ENCODE measurements at regions not wholly inside any gene's neighbourhood (a gene's known extent, or its start where the extent isn't known, plus 50 kb on each side); places are given as distances from the start of the nearest gene placed in this dataset.

DNA sequence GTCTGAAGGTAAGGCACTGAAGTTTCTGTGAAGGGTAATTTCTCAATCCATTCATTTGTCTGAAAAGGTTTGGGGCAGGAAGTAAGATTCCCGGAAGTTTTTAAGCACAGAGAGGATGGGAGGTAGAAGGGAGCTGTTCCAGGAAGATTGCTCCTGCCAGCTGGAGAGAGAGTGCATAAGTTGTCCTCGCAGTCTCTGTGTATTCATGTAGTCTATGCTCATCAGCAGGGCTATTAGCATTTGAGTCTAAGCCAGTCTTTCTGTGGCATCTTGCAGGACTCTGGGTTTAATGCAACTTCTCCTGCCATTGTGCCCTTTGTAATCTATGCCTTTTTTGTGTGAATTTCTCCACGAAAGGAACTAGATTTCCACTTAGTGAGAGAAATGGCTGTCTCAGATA is 140.8 kb upstream of the FGGY start:
- TF ChIP-seq EP300 (IDR thresholded peaks at IDR 0.05; ENCODE audit: borderline replicate concordance) = no peak
- no peak for TF ChIP-seq ZBTB7A (IDR thresholded peaks at IDR 0.05; ENCODE audit: low read depth)
- no peak for TF ChIP-seq RAD21 (IDR thresholded peaks at IDR 0.05; ENCODE audit: low read depth)
- TF ChIP-seq, protein P1, sequence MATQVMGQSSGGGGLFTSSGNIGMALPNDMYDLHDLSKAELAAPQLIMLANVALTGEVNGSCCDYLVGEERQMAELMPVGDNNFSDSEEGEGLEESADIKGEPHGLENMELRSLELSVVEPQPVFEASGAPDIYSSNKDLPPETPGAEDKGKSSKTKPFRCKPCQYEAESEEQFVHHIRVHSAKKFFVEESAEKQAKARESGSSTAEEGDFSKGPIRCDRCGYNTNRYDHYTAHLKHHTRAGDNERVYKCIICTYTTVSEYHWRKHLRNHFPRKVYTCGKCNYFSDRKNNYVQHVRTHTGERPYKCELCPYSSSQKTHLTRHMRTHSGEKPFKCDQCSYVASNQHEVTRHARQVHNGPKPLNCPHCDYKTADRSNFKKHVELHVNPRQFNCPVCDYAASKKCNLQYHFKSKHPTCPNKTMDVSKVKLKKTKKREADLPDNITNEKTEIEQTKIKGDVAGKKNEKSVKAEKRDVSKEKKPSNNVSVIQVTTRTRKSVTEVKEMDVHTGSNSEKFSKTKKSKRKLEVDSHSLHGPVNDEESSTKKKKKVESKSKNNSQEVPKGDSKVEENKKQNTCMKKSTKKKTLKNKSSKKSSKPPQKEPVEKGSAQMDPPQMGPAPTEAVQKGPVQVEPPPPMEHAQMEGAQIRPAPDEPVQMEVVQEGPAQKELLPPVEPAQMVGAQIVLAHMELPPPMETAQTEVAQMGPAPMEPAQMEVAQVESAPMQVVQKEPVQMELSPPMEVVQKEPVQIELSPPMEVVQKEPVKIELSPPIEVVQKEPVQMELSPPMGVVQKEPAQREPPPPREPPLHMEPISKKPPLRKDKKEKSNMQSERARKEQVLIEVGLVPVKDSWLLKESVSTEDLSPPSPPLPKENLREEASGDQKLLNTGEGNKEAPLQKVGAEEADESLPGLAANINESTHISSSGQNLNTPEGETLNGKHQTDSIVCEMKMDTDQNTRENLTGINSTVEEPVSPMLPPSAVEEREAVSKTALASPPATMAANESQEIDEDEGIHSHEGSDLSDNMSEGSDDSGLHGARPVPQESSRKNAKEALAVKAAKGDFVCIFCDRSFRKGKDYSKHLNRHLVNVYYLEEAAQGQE (IDR thresholded peaks at IDR 0.05; ENCODE audit: low read depth) = no peak
- TF ChIP-seq CEBPB (IDR thresholded peaks at IDR 0.05) = no peak
- TF ChIP-seq, protein P2, sequence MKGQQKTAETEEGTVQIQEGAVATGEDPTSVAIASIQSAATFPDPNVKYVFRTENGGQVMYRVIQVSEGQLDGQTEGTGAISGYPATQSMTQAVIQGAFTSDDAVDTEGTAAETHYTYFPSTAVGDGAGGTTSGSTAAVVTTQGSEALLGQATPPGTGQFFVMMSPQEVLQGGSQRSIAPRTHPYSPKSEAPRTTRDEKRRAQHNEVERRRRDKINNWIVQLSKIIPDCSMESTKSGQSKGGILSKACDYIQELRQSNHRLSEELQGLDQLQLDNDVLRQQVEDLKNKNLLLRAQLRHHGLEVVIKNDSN (IDR thresholded peaks at IDR 0.05) = no peak
- no peak for TF ChIP-seq FOXM1 (IDR thresholded peaks at IDR 0.05; ENCODE audit: borderline replicate concordance, low read depth)
- TF ChIP-seq TEAD4 (IDR thresholded peaks at IDR 0.05) = no peak
- TF ChIP-seq, protein P3, sequence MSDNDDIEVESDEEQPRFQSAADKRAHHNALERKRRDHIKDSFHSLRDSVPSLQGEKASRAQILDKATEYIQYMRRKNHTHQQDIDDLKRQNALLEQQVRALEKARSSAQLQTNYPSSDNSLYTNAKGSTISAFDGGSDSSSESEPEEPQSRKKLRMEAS (IDR thresholded peaks at IDR 0.05) = no peak
- TF ChIP-seq TCF12 (IDR thresholded peaks at IDR 0.05; ENCODE audit: low read depth) = no peak

DNA sequence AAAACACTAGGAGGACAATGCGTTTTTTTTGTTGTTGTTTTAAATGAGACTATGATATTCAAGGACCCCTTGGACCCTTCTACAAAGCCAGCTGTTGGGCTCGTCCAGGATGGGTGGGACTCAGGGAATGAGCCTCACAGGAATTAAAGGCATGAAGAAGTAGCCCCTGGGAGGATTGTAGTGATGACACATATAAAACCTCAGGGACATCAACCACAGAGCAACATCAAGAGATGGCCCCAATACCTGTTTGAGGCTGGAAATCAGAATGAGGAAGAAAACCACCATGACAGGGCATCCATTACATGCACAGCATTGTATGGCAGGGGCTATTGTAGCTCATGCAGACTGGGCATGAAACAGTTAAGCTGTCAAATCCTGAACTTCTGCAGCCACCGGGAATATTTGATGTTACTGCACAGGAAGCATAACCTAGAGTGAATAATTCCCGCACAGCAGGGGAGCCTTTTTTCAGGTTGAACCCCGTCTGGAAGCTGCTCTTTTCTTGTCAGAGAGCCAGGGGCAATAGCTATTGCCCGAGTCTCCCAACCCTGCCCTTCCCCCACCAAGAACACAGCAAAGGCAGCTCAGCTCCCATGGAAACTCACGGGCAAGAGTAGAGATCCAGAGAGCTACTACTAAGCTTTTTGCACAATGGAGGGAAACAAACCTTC is 140.2 kb upstream of the FGGY start:
- TF ChIP-seq TAF1 (IDR thresholded peaks at IDR 0.05; ENCODE audit: low read depth) (no peak), TCF12 (IDR thresholded peaks at IDR 0.05; ENCODE audit: low read depth) (peak; percentile 94), FOXM1 (IDR thresholded peaks at IDR 0.05; ENCODE audit: borderline replicate concordance, low read depth) (peak; percentile 75), EGR1 (IDR thresholded peaks at IDR 0.05) (no peak), TEAD4 (IDR thresholded peaks at IDR 0.05) (peak; percentile 81), CREB1 (IDR thresholded peaks at IDR 0.05; ENCODE audit: low read depth) (no peak), EP300 (IDR thresholded peaks at IDR 0.05; ENCODE audit: borderline replicate concordance) (peak; percentile 95), YY1 (IDR thresholded peaks at IDR 0.05; ENCODE audit: low read depth) (no peak), NFIC (IDR thresholded peaks at IDR 0.05) (peak; percentile 95), CEBPB (IDR thresholded peaks at IDR 0.05) (no peak), ZBTB7A (IDR thresholded peaks at IDR 0.05; ENCODE audit: low read depth) (no peak), RAD21 (IDR thresholded peaks at IDR 0.05; ENCODE audit: low read depth) (peak; percentile 44)
- TF ChIP-seq, protein P1 (IDR thresholded peaks at IDR 0.05; ENCODE audit: low read depth) = no peak
- TF ChIP-seq, protein P2 (IDR thresholded peaks at IDR 0.05) = no peak
- TF ChIP-seq, protein P3 (IDR thresholded peaks at IDR 0.05) = 0 out of 2 replicates have a peak, but pooled peaks have one; percentile 17

DNA sequence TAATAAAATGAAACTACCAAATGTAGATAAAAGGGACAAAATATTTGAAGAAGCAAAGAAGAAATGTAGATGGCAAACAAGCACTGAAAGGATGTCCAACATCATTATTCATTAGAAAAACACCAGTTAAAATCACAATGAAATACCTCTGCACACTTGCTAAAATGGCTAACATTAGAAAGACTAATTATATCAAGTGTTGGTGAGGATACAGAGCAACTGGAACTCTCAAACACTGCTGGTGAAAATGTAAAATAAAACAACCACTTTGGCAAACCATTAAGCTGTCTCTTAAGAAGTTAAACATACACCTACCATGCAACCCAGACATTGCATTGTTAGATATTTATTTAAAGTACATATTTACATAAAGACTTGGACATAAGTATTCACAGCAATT is 138.6 kb upstream of the FGGY start:
- TF ChIP-seq TAF1 (IDR thresholded peaks at IDR 0.05; ENCODE audit: low read depth) (no peak), TEAD4 (IDR thresholded peaks at IDR 0.05) (no peak), ZBTB7A (IDR thresholded peaks at IDR 0.05; ENCODE audit: low read depth) (no peak), CREB1 (IDR thresholded peaks at IDR 0.05; ENCODE audit: low read depth) (no peak), FOXM1 (IDR thresholded peaks at IDR 0.05; ENCODE audit: borderline replicate concordance, low read depth) (no peak), NFIC (IDR thresholded peaks at IDR 0.05) (no peak), TCF12 (IDR thresholded peaks at IDR 0.05; ENCODE audit: low read depth) (no peak), CEBPB (IDR thresholded peaks at IDR 0.05) (no peak), EP300 (IDR thresholded peaks at IDR 0.05; ENCODE audit: borderline replicate concordance) (no peak), RAD21 (IDR thresholded peaks at IDR 0.05; ENCODE audit: low read depth) (no peak), EGR1 (IDR thresholded peaks at IDR 0.05) (no peak), YY1 (IDR thresholded peaks at IDR 0.05; ENCODE audit: low read depth) (no peak)
- TF ChIP-seq, protein P3 (IDR thresholded peaks at IDR 0.05) = no peak
- TF ChIP-seq, protein P2 (IDR thresholded peaks at IDR 0.05) = no peak
- TF ChIP-seq, protein P1 (IDR thresholded peaks at IDR 0.05; ENCODE audit: low read depth) = no peak

All from Ishikawa (cell line).